SKM-1 (cell line): ENCODE measurements at regions not wholly inside any gene's neighbourhood (a gene's known extent, or its start where the extent isn't known, plus 50 kb on each side); places are given as distances from the start of the nearest gene placed in this dataset.

ENCODE experiments used
- DNase-seq: peaks from one replicate; lab custom pipeline; 2025; ENCODE audit not compliant: unreplicated experiment; lab: John Stamatoyannopoulos, UW

DNA sequence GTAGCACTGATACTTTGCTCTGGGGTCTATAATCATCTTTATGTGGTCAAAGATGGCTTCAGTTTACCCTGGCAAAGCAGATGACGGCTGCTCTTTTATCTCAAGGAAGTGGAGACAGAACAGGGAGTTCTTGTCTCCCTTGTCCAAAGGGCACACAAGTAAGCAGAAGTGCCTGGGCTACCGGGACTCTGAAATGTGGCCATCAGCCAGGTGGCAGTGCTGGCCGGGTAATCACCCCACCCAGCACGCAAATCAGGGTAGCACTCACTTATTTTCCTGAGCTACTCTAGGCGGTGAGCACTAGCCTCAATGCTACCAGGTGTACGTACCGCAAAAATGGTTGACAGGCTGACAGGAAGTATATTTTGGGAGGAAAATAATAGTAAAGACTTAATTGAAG is 119.7 kb upstream of the ETAA1 start:
- DNase-seq = no peak

DNA sequence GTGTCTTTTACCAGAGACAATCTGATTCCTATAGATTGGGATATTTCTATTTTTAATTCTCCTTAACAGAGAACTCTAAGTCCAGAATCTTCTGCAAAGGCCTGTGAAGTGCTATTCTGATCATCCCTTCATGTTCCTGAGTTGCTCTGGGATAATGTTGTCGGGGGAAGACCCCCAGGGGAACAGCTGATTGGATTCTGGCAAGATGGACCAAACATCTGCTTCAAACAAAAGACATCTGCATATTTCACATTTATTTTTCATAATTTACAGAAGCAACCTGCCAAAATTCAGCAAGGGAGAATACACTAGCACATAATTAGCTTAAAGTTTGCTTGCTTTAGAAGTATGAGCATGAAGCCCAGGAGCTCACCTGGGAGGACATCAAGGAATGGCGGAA is 116.0 kb upstream of the ETAA1 start:
- DNase-seq = no peak

DNA sequence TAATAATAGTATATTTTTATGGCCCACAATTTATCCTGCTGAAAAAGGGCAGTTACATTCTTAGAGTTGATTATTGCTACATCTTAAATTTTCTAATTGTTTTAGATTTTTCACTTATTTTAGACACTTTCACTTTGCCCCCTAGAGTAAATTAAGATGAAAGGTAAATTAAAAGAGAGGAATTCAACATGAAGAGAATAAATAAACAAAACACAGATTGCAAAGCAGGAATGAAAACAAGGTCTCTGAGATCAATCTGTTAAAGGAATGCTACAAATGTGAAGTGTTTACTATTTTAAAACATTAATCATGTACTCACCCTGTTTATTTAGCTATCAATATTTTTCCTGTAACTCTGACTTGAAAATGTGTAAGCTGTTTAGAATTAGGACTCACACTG is 113.5 kb upstream of the ETAA1 start:
- no peak for DNase-seq

DNA sequence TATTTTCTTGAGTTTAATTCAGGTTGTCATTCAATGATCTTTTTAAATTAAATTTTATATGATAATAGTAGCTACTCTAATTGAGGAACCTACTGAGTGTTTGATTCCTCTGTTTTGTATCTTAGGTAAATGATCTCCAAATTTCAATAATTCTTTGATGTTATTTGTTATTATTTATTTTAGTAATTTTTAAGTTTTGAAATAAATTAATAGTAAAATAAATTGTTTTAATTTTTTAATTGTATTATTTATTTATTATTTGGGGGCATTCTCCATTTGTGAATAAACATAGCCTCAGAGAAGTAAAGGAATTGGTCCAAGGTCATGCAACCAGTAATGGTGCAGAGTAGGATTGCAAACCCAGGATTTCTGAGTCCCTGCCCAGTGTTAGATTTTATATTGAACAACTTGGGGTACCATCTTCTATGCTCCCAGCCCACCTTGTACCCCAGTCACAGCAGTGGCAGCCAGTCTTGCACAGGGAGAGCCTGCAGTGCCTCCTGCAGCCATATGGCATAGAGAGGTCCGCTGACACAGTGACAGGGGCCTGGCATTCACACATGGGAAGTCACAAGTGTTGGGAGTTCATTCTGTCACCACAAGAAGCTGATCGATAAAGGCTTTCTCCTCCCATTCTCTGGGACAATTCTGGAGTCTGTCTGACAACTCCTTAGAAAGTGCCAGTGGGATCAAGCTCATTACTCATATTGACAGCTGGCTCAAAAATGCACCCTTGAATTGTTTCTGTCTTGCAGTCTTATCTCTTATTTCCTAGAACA is 110.0 kb upstream of the ETAA1 start:
- DNase-seq = no peak

DNA sequence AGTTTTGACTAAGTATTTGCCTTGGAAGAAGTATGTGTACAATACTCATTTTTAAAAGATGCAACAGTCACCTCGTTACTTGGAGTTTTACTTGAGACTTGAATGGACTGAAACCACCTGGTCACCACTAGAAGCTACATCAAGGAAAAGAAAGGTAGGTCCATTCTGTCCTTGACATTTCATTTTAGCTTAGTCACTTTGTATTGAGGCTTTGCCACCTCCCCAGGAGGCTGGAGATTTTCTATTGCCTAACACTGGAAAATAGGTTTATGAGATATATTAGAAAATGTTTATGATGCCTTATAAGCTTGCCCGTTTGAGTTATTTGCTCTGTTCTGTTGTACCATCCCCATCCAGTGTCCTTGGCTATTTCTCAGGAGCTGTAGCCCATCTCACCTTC is 107.9 kb upstream of the ETAA1 start:
- no peak for DNase-seq

DNA sequence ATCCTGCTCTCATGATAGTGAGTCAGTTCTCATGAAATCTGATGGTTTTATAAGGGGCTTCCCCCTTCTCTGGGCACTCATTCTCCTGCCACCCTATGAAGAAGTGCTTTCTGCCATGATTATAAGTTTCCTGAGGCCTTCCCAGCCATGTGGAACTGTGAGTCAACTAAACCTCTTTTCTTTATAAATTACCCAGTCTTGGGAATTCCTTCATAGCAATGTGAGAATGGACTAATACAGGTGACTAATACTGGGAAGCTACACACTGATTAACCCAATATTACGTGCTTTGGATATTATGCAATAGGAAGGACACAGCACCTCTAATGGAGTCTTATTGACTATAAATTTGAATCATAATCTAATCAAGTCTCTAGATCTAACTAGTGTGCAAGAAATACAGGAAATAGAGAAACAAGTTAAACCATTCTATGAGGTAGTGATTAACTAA is 107.2 kb upstream of the ETAA1 start:
- DNase-seq = no peak

DNA sequence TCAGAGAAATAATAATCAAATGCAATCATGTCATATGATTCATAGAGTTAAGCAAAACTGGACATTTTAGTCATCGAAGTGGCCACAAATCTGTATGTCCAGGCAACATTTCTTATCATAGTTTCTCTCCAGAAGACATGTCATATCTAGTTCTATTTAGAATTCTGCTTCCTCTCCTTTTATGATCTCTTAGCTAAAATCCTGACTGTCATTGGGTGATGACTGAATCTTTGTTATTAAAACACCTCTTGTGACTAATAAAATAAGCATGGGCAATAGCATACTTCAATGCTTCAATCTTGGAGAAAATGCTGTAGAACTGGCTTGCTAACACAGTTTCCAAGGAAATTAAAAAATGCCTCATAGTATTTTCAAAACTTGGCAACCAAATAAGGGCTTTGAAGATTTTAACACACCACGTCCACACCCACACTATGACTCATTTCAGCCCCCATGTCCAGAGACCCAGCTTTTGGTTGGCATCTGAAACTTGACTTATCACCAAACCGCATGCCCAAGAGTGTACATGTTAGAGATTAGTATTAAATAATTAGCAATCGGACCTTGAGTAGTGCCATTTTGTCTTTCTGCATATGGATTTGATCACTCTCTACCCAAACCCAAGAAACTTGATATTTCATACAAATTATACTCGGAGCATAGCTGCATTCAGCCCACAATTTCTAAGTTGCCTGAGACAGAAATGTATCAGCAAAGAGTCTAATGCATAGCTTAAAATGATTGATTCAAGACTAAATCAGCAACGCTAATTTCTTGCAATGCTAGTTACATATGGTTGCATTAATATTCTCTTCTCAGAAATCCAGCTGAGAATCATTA is 106.5 kb upstream of the ETAA1 start:
- no peak for DNase-seq

DNA sequence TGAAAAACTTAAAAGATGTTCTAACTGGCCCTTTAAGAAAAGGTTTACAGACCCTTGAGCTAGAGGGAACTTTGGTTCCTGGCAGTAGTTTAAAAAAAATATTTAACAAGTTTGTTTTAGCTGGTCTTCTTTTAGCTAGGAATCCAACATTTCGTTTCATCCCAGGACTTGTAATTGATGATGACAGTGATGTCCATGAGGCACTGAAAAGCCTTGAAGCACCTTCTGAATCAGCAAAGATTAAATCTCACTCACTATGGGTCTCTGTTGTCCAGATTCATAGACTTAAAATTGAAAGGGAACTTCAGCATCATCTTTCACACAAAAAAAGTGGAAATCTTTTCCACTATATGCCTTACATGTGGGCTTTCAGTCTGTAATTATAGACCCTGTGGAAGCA is 102.9 kb upstream of the ETAA1 start:
- DNase-seq = no peak

DNA sequence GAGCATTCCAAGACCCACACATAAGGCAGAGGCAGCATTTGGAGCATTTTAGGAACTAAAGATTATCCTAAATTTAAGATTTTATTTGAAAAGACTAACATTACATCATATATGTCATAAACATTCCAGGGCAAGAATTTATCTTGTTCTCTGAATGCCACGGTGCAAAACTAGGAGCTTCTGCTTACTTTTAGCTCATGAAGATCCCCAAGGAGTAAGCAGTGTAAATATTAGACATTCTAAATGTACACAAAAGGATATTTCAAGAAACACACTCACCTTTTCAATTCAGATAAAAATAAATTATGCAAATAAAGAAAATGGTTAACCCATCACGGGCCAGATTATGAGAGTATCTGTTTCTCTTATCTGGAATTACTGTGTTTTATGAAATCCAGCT is 101.7 kb upstream of the ETAA1 start:
- no peak for DNase-seq

DNA sequence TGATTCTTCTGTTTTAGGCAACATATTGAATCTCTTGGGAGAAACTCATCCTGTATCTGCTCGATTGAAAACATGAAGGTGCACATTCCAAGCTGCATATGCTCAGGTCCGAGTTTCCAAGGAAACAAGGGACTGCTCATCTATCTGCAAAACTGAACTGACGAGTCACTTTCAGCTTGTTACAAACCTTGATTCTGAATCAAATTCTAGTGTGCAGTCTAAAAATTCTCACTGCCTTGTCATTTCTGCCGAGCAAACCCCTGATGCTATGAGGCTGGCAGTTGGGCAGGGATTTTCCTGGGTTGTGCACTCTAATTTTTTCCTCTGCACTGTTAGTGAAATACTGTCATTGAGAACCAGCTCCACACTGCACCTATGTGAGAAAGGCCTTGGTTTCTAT is 101.3 kb upstream of the ETAA1 start:
- no peak for DNase-seq

DNA sequence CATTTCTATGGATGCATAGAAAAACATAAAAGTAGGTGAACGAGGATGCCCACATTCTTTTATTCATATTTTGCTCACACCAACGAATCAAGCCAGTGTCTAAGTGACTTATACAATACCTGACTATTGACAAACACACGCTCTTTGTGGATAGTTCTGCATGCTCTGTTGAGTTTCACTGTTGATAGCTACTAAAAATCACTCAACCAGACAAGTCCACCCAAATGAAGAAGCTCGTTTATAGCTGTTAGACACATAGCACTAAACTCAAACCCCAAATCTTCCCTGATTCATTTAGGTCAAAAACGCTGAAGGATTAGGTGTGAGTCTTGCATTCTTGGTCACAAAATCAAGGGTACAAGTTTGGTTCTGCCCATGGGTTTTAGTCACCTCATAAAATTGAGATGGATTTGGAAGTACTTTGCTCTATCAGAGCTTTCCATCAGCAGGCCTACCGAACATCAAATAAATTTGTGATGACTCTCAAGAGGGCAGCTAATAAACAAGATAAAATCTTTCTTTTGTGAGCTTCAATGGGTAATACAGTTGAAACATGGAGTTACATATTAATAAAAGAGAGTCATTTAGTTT is 92.7 kb upstream of the ETAA1 start:
- DNase-seq = no peak

DNA sequence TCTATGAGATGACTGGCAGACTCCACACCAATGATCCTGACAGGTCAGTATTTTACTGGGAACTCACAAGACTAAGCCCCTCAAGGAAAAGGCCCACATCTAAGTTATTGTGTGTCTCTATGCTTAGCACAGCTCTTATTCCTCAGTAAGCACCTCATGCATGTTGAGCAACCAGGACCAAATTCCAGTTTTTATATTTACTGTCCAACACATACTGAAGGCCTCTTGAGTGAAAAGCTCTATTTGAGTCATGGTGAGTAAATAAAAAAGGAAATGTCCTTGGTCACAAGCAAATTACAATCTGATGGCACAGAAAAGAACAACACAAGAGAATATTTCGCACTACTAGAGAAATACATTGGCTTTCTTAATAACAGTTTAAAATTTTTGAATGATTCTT is 87.9 kb upstream of the ETAA1 start:
- DNase-seq = no peak

DNA sequence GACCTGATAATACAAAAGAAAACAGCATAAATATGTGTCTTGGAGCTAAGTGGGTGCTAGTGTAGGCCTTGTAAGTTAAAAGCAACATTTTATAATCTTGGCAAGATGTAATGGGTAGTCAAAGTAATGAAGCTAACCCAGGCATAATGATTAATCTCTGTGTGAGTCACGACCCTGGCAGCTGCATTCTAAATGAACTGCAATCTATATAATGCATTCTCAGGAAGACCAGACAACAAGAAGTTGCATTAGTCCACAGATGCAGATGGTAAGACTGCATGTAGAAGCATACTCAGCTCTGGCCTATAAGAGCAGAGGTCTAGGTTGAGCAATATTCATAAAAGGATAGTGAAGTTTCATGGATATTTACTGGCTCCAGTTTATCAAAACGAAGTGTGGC is 85.6 kb upstream of the ETAA1 start:
- DNase-seq = no peak

DNA sequence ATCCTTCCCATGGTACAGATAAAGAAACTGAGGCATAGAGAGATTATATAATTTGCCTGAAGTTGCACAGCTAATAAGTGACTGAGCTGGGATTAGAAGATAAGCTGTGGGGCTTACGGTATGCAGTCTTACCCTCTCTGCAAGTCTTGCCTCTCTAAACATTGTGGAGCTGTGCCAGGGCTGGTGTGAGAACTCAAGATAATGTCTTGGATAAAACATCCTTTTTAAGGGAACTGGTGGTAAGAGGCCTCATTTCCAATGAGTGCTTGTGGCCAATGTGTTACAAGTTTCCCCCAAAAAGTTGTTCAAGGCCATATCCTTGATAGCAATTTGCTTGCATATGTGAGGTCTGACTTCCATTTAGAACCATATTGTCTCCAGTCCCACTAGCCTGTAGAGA is 84.3 kb upstream of the ETAA1 start:
- DNase-seq = no peak

DNA sequence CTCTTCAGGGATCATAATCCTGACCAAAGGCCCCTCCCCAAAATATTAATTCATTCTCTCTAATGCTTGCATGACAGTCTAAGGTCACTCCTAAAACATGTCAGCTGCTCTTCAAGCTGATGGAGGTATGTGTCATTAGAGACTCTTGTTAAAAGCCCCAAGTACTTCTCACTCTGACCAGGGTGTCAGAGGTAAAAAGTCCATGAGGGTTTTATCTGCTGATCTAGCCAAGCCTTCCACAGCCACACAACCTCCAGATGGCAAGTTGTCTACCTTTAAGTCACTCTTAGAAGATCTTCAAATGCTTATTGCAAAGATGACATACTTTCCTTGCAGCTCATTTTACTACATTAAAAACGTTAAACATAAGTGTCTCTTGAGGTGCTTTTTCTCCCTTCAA is 83.6 kb upstream of the ETAA1 start:
- DNase-seq = no peak

DNA sequence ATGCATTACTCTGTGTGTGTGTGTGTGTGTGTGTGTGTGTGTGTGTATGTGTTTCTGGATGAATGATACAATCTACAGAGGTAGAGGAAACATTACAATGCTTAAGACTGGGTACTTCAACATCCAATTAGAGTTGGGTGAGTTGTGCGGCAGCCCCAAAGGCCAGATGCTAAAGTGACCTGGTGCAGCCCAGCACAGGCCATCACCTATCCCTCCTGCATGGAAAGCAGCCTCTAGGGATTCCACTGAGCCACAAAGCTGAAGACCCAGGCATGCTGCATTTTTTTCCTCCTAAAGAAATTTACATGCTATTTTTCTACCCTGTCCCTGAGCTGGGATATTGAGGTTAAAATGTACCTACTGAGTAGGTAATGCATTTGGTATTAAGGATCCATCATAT is 79.1 kb upstream of the ETAA1 start:
- DNase-seq = no peak

DNA sequence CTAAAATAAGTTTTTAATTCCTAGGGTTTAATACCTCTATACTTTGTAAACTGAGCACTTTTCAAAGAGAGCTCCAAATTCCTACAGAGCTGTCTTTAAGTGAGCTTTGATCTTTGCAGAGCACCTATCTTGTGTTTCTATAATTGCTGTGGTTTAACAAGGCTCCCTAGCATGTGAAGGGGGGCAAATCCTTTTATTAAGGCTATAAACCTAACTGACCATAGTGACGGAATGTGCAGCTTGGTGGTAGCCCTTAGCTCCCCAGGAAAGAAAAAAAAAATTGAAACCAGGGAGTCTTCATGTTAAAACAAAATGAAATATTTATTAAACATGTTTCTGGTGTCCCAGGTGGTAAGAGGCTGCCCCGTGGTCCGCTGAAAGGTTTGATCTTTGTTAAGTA is 78.6 kb upstream of the ETAA1 start:
- DNase-seq = no peak

DNA sequence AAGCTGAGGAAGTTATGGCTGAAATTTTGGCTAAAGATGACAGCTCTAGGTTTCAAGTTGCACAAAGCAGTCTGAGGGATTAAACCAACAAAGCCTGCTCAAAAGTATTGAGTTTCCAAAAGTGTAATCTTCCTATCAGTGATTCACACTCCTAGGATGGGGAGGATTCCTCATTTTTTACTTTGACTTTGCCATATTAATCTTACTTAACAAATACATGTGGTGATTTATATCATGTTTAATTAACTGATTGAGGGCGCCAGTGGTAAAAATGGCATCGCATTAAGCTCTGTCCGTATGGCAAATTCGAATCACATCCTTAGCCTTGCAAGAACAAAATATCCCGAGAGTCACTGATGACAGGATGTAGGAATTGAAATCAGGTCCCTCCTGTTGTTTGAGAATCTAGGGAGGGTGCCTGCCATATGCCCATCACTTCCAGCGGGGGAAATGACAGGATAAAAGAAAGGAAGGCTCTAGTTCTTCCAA is 78.1 kb upstream of the ETAA1 start:
- DNase-seq = no peak

DNA sequence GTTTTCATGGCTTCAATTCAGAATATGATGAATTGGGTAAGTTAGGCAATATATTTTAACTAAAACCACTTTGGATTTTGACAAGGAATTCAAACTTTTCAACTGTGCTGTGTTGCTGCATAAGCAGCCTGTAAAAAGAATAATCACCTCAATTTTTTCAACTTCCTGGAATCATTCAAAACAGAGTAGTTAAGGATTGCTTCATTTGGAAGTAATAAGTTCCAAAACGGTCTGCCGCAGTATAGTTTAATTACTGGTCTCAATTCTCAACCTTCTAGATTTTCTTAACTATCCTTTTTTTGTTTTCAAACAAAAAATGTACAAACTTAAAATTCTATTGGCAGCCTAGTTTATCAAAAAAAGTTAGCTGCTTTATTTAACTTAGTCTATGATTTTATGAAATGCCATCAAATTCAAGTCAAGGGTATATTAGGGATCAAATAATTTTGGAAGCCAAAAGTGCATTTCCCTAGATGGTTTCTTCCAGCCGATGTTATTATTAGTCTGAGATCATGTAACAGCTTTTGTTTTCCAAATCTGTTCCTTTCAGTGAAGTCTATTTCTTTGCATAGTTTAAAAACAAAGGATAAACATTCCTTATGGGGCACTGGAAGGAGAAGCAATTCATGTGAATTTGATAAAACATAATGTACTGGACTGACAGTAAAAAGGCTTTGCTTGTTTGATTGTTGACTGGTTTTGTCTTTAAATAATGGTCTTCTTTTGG is 76.1 kb upstream of the ETAA1 start:
- no peak for DNase-seq

DNA sequence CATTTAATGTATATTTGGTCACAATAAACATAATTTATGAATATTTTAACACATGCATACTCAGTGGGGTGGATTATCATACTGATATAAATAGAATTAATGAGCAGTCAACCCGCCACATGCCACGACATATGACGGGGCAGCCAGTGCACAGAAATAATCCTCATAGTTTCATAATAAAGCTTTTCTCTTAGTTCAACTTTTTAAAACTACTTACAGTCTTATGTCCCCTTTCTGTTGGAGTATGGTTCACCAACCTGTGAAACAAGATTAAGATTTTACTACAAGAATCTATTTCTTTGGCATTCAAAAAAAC is 75.6 kb upstream of the ETAA1 start:
- no peak for DNase-seq

DNA sequence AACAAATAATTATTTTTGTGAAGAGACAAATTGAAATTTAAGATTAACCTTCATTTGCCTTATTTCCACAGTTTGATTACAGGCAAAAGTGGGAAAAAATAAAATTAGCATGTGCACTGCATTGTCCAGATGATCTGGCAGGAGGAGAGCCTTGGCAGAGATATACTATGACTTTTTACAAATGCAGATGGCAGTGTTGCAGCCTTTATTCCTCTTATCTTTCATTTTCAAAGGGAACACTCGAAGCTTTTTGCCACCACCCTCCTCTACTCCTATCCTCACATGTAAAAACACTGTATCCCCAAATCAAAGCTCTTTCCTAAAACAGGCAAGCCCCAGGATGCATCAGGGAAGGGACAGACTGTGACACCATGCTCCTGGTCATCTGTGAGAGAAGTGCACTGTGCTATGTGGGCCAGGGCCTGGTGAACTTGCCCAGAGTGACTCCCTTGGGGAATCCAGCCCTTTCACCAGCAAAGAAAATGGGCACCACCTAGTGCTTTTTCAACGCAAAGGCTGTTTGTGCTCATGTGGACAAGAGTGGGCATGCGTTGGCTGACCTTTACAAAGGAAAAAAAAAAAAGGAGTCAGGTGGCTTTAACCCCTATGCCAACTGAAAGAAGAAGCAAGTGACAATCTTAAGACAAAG is 74.7 kb upstream of the ETAA1 start:
- no peak for DNase-seq
